HL-60/S4 (cell line): ENCODE measurements at regions not wholly inside any gene's neighbourhood (a gene's known extent, or its start where the extent isn't known, plus 50 kb on each side); places are given as distances from the start of the nearest gene placed in this dataset.

Source experiments
- in situ Hi-C: fragments of 300-500 bp; cut with MboI; formaldehyde crosslinking; loops from 2 replicates; pipeline ENCODE4 v1.14.3; 2022; ENCODE audit warnings: low sequenced_read_pairs

DNA sequence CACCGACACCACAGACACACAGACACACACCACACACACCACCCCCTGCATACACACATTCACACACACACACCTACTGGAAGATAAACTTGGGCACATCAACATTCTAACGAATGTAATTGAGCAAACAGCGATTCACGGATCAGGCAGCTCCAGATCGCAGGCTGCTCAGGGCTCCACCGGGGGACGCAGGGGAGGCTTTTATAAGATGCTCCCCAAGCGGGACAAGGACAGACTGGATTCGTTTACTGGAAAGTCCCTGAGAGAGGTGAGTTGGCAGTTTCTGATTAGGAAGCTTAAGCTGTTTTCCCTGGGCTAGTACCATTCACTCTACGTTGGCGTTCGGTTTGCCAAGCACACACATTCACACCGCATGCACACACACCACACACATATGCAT, 281.3 kb downstream of the IRF8 start:
- in situ Hi-C loops: no loop called here

DNA sequence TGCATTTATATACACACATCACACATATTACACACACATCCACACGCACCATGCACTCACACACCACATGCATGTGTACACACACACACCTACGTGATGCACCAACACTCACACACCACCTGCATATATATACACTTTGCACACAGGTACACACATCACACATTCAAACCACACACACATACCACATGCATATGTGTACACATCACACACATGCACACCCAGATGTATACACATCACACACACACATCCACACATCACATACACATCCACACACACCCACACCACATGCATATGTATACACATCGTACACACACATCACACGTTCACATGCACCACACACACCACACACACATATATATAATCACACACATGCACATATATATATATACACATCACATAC, 281.8 kb downstream of the IRF8 start:
- in situ Hi-C loops: no loop called here

DNA sequence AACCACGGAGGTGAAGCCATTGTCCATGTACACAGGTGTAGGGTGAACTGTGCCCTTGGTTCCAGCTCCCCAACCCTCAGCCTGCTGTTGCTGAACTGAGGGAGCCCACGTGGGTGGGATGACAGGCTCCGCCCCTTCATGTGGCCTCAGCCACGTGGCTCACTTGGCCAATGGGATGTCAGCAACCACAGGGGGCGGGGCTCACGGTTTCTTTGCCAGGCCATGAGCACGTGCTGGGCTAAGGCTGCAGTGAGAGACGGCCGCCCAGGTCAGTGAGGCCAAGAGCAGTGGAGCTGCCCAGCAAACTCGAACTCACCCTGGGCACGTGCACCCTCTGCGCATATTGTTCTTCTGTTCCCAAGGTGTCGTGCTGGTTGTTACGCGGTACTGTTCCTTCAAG, 282.6 kb downstream of the IRF8 start:
- in situ Hi-C loops: no loop called here

DNA sequence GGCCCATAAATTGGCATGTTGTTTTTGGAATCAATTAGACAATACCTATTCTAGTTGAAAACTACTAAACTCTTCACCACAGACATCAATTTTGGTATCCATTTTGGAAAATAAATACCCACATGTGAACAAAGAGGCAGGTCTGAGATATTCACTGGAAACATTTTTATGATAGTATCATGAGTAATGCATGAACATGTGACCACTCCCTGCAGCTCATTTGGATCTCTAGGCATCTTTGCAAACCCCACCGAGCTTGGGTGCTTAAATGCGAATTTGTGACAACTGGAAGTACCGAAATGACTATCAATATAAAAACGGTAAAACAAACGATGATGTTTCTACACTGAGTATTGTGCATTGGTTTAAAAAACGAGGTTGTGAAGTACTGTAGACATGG, 285.2 kb downstream of the IRF8 start:
- in situ Hi-C loops: no loop called here

DNA sequence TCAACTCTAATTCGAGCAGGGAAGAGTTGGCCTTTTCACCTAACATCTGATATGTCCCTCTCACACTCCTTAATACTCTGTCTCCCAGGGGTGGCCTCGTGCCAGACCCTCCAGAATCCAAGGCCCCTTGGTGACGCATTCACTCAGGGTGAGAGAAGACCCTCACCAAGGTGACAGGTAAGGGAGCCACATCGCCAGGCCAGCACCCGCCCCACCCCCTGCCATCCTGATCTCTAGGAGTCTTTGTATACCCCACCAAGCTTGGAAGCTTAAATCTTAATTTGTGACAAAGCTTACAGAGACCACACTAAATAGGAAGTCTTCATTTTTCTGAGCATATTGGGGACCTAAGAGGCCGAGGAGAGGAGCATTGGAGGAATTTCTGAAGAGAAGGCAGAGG, 286.1 kb downstream of the IRF8 start:
- in situ Hi-C loops: no loop called here

DNA sequence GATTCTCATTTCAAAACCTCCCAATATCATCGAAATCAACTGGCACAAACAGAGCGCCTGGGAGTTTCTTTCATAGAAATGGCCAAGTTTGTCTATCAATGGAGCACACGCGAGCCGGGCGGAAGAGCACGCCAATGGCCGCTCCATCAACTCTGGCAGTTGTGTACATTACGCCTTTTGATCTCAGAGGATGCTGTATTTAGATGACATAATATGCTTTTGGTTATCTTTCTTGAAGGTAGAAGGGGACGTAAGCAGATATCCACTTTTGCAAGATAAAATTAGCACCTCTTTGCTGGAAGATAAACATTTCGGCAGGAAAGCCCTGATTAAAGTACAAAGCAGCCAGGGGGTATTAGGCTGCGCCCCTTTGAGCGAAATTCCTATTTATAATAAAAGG, 287.4 kb downstream of the IRF8 start:
- in situ Hi-C loops: no loop called here

DNA sequence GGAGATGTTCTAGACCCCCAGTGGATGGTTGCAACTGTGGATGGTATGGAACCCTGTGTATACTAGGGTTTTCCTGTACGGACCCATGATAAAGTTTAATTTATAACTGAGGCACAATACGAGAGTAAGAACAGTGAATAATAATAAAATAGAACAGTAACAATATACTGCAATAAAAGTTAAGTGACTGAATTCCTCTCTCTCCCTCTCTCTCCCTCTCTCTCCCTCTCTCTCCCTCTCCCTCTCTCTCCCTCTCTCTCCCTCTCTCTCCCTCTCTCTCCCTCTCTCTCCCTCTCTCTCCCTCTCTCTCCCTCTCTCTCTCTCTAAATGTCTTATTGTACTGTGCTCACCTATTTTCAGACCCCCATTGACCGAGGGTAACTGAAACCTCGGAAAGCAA, 291.0 kb downstream of the IRF8 start:
- in situ Hi-C loops: no loop called here

DNA sequence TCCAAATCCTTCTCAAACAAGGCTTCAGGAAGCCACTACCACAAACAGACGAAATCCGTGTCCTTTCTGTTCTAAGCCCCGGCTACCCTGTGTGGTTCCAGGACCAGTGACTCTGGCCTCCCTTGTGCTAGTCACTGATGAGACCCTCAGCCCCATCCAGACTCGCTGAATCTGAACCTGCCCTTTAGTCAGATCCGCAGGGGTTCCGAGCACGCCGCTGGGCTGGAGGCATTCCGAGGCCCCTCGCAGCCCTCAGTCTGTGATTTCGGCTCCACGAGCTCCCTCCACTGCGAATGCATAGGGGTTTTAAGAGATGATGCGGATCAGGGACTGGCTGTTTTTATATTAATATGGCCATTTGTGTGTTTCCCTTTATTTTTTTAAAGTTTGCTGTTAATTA, 292.7 kb downstream of the IRF8 start:
- in situ Hi-C loops: no loop called here

DNA sequence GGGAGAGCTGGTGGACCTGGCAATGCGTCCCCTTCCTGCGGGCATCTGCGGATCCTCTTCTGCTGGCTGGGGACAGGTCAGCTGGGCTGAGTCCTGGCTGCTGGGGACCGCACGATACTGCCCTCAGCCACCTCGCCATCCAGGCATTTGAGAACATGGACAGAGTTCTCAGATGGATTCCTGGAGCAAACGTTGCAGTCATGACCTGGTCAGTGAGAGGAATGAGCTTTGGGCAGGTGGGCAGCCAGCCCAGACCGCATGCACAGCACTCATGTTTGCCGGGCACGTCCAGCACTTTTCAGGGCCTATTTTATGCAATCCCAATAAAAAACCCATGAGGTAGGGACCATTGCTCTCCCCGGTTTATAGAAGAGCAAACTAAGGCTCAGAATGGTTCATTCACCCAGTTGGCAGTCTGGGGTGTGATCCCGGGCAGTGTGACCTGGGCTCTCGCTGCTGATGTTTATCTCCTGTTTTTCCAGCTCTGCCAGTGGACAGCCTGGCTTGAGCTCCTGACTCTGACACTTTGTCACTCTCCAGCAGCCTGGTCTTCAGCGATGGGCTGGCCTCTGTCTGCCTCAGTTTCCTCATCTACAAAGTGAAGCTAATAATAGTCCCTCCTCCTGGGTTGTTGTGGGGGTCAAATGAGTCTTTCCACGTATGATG, 294.7 kb downstream of the IRF8 start:
- in situ Hi-C loops: no loop called here

DNA sequence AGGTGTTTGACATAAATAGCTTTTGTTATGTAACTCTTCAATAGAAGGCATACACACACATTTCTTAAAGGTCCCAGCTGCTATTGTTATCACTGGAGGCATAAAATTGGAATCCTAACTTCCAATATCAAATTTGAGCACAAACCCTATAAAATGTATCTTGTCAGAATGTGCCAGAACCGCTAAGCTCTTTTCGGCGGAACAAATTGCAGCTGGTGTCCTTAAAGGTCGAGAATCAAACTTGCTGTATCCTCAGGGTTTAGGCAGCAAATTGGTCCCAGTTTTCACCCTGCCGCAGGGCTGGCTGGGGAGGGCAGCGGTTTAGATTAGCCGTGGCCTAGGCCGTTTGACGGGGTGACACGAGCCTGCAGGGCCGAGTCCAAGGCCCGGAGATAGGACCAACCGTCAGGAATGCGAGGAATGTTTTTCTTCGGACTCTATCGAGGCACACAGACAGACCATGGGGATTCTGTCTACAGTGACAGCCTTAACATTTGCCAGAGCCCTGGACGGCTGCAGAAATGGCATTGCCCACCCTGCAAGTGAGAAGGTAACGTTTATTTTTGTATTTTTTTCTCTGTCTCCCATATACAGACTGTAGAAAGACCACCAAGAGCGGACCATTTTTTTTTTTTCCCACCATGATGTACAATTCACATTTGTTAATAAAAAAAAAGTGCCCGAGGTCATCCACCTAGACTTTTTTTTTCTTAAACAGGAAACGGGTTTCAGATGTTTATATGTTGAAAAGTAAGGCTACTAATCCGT, 297.1 kb downstream of the IRF8 start:
- in situ Hi-C loops: no loop called here

DNA sequence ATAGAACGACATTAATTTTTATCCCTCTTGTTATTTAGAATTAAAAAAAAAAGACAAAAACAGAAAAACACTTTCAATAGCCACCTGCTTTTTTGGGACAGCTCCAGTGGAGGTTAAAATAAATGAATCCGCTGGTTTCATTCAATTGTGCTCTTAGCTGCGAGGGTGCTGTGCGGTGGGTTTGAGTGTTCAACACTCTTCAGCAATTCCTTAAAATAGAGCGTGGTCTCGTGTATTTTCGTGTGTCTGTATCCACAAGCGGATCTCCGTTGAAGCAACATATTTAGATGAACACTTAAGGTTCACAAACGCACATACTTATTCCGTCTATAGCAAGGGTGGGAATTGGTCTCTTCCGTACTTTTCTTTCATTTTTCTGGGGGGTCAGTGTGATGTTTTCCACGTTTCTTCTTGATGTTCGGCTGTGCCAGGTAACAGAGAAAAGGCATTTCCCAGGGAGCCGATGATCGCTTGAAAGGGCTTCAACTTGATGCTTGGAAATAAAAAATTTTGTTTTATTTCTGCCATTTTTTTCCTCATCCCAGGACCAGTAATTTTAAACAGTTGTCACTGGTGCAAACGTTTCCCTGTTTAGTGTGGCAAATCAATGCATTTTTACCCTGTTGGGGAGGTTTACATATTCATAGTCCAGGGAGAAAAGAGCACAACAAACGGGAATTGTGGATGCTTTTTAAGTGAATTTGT, 297.9 kb downstream of the IRF8 start:
- in situ Hi-C loops: no loop called here

DNA sequence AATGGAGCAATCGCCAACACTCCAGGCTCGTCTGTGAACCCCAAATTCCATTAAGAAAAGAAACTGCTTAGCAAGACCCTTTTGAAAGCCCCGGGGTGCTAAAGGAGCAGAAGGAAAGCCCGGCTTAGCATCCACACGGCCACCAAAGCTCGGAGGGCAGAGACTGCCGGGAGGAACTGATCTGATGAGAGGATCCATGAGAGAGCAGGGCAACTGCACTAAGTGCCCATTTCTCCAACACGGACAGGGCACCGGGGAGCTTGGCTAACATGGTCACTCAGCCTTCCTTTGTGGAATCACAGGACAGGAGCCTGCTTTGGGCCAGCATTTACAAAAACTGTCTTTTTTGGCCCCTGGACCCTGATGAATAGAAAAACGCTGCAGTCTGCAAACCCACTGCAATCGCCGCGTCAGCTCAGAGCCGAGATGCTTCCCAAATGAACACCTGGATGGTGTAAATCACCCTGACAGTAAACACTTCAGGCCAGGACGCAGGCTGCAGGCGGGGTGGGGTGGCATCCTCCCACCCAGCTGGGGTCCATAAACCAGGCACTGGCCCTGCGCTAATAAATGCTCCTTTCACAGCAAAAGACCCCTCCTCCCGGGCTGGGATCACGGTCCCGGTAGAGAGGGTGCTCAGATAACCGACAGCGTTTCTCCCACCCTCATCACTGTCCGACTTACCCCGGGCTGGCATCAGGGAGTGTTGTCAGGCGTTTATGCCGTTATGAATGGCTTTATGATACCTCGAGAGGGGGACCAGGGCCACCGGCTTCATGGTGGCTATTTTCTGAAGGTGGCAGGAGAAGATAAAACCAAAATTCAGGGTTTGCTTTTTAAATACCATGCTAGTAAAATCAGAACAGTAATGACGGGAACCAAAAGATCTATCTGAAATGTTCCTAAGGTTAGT, 299.5 kb downstream of the IRF8 start:
- in situ Hi-C loops: no loop called here

DNA sequence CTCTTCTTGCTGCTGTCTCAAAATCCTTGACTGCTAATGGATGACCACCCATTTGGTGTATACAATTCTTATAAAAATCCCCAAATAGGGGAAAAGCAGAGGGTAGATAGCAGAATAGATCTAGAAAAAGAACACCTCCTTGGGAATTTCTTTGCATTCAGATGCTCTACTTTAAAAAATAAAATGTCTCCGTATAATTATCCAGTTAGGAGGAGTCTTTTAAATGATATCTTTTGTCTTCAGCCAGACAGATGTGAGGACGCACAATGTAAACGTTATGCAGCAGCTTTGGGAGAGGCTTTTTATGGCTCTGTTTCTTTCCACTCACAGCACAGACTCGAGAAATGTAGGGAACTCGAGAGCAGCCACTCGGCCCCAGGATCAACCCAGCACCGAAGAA, 300.2 kb downstream of the IRF8 start:
- in situ Hi-C loops: no loop called here

DNA sequence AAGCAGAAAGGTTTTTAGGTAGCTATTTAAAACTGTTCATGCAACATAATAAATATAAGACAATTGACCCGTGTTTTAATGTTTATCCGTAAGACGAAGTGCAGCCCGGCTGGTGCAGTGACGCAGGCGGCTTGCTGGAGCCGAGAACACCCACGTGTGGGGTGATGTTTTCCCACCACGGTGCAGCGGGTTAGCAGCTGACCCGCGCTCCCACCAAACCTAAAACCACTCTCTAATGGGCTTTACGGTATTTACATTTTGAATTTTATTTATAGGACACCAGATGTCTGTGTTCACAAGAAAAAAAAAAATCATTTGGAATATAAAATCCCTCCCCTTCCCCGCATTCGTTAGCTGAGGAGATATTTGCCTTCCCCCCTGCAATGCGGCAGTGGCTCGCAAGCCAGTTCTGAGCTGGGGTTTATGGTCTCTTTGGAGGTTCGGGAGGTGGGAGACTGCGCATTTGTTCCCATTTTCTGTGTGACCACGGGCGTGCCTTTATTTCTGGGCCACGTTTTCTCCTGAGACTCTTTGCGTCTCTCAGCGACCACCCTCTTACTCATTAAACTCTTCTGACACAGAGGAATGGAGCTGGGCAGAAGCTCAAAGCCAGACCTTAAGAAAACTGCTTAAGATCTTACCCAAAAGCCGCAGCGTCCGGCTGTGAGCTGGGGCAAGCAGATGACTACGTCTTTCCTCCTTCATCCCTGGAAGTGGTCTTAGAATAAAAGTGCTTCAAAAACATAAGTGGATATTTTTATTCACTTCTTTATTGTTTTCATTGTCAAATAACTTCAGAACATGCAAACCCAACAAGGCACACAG, 301.1 kb downstream of the IRF8 start:
- in situ Hi-C loops: no loop called here

DNA sequence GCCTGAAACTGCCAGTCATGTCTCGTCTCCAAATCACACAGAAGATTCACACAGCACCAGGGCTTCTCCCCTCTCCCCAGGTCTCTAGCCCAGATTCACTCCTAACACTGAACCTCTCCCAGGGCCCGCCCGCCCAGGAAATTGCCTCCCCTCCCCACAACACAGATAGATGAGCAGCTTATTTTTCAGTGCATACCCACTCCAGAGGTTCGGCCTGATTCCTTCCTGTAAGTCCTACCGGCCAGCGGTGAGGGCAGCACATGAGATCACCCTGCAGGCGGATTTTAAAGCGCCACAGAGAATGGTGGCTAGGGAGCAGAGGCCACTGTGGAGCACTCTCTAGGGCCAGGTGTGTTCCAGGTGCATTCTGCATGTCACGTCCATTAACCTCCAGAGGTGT, 301.8 kb downstream of the IRF8 start:
- in situ Hi-C loops: no loop called here

DNA sequence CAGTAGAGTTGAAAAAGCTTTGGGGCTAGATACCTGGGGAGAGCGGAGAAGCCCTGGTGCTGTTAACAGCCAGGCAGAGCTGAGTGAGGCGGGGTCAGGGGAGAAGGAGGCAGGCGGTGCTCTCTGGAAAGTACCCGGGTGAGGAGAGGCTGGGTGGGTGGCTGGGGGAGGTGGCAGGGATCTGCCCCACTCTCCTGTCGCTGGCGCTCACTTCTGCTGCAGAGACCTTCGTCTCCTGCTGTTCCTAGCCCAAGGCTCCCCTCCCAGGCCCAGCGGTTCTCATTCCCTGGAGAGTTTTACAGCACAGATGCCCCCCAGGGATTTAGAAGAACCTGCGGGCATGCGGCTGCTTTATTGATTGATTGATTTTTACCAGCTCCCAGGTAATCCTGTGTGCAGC, 302.8 kb downstream of the IRF8 start:
- in situ Hi-C loops: no loop called here

DNA sequence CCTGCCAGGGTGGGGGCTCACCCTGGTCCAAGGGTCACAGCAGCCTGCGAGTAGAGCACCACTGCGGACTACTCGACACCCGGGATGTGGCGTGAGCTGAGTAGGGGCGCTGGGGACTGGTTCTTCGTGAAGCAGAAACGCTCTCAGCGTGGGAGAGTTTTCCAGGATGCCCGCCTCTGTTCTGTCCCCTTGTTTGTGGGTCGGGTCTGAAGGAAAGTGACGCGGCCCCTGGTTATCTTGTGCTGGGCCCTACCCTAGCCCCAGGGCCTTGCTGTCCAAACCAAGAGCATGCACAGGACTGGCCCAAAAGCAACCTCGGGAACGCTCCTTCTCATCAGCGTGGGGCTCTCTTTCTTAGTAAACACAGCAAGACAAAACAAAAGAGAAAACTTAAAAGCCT, 303.3 kb downstream of the IRF8 start:
- in situ Hi-C loops: no loop called here

DNA sequence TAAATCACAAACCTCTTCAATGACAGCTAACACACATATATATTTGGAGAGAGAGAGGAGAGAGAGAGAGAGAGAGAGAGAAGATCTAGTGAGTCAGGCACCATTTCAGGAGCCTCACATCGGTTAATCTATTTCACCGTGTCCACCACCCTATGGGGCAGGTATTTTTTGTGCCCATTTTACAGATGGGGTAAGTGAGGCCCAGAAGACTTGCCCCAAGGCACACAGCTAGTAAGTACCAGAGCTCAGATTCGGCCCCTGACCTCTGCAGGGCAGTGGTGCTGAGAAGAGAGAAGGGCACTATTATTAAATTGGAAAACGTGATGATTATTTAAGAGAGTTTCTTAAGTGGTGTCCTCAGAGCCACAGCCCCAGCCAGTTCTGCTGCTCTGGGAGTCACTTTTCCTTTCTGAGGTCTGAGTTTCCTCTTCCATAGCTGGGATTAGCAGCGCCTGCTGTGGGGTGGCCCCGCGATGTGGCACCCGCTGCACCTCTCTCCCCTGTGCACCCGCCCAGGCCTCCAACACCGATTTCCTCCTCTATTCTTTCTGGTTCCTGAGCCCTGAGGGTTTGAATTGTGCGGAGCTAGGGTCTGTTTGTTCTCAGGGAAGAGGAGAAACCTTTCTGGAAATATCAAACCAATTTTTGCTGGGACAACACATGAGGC, 303.9 kb downstream of the IRF8 start:
- in situ Hi-C loops: no loop called here

DNA sequence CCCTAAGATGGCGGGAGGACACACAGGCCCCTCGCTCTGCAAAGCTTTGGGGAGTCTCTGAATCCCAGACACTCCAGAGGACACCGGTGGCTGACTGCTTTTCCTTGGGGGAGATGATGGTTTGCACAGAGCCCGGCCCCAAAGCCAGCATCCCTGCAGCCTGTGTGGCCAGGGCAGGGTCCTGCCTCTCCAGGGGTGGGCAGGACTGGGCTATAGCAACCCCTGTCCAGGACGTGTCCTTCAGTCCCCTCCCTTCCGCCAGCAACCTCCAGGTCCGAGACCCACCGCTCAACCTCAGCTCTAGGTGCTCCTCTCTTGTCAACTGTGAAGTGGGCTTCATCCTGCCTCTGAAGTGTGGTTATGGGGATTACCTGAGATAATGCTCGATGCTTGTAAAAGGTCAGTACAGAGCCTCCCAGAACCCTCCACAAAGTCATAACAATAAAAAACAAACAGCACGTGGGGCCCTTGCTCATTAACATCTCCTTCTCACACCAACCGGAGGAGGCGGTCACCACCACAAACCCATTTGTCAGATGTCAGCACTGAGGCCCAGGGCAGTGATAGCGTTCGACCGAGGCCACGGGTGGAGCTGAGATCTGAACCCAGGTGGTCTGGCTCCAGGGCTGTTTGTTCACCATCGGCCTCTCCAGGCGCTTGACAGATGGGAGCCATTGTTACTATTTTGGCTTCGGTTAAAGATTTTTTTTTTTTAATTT, 304.8 kb downstream of the IRF8 start:
- in situ Hi-C loops: no loop called here
